Anterior cingulate cortex (tissue), 58 donors: ENCODE measurements at regions not wholly inside any gene's neighbourhood (a gene's known extent, or its start where the extent isn't known, plus 50 kb on each side); places are given as distances from the start of the nearest gene placed in this dataset.

Source experiments
- DNase-seq, 58 donors: peaks; one replicate each; lab custom pipeline; 2025; lab: John Stamatoyannopoulos, UW

GRCh38 chr18:39776766-39777165 is 2178.3 kb upstream of the PIK3C3 start:
- DNase-seq: no peak

- no peak for DNase-seq
Measured at GRCh38 chr18:39774957-39775598, 2180.0 kb upstream of the PIK3C3 start.

- no peak for DNase-seq
Measured at GRCh38 chr18:39773646-39774045, 2181.4 kb upstream of the PIK3C3 start.

- DNase-seq: no peak
Measured at GRCh38 chr18:39772155-39772919, 2182.7 kb upstream of the PIK3C3 start.

- no peak for DNase-seq
Measured at GRCh38 chr18:39770399-39770798, 2184.6 kb upstream of the PIK3C3 start.

GRCh38 chr18:39764873-39765272 is 2190.2 kb upstream of the PIK3C3 start:
- DNase-seq: no peak

- DNase-seq: no peak
Measured at GRCh38 chr18:39761273-39761672, 2193.8 kb upstream of the PIK3C3 start.

- DNase-seq: no peak
Measured at GRCh38 chr18:39759926-39760325, 2194.3 kb upstream of the CELF4 start.

GRCh38 chr18:39753178-39753577 is 2187.6 kb upstream of the CELF4 start:
- DNase-seq: no peak

- DNase-seq: no peak
Measured at GRCh38 chr18:39752351-39752750, 2186.8 kb upstream of the CELF4 start.

GRCh38 chr18:39751921-39752320 is 2186.3 kb upstream of the CELF4 start:
- DNase-seq: no peak

- DNase-seq: no peak
Measured at GRCh38 chr18:39751161-39751560, 2185.6 kb upstream of the CELF4 start.

GRCh38 chr18:39749154-39749553 is 2183.6 kb upstream of the CELF4 start:
- no peak for DNase-seq

- DNase-seq: no peak
Measured at GRCh38 chr18:39748727-39749126, 2183.1 kb upstream of the CELF4 start.

- DNase-seq: no peak
Measured at GRCh38 chr18:39746201-39746600, 2180.6 kb upstream of the CELF4 start.

GRCh38 chr18:39743463-39743862 is 2177.9 kb upstream of the CELF4 start:
- DNase-seq: no peak

GRCh38 chr18:39741755-39742466 is 2176.3 kb upstream of the CELF4 start:
- DNase-seq: no peak

- no peak for DNase-seq
Measured at GRCh38 chr18:39737869-39738268, 2172.3 kb upstream of the CELF4 start.

GRCh38 chr18:39732918-39733317 is 2167.3 kb upstream of the CELF4 start:
- DNase-seq: no peak

- no peak for DNase-seq
Measured at GRCh38 chr18:39730606-39731005, 2165.0 kb upstream of the CELF4 start.

GRCh38 chr18:39724652-39725051 is 2159.1 kb upstream of the CELF4 start:
- no peak for DNase-seq

GRCh38 chr18:39721712-39722111 is 2156.1 kb upstream of the CELF4 start:
- no peak for DNase-seq
